Stimulated activated CD4-positive, alpha-beta T cell treated with anti-CD3 and anti-CD28 coated beads, Interleukin-4, amount 100 ng/mL, for 48 hours (primary cell): ENCODE measurements at regions not wholly inside any gene's neighbourhood (a gene's known extent, or its start where the extent isn't known, plus 50 kb on each side); places are given as distances from the start of the nearest gene placed in this dataset.
"Not testable (repeated sequence)": the region's sequence is repeated elsewhere in the genome, so short reads cannot be mapped to it uniquely, and the experiment has no call there.

Experiments
- DNase-seq, 2 donors: peaks; one replicate each; pipeline ENCODE4 v3.0.0-alpha.2; 2020; ENCODE audit warnings: low read depth in 2 of 2

- DNase-seq, result no peak
Observed at GRCh38 chr2:137886083-137886831, 78.0 kb upstream of the HNMT start.

- no peak for DNase-seq
Observed at GRCh38 chr2:137888845-137889244, 75.4 kb upstream of the HNMT start.

DNA sequence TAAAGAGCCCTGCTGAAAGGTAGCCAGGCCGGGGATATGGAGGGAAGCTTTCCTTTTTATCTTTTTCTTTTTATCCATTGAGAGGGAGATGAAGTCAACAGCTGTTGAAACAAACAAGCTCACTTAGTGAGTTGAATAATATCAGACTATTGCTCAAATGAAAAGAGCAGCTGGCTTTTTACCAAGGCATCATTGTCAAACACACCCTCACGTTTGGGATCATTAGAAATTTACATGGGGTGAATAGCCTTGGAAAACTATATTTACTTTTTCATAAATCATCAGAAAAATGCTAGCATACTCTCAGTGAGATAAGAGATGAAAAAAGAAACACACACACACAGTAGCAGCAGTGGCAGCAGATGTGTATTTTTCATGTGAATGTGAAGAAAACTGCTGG lies 71.5 kb upstream of the HNMT start:
- DNase-seq, result no peak

- no peak for DNase-seq
Observed at GRCh38 chr2:137893145-137893544, 71.1 kb upstream of the HNMT start.

DNA sequence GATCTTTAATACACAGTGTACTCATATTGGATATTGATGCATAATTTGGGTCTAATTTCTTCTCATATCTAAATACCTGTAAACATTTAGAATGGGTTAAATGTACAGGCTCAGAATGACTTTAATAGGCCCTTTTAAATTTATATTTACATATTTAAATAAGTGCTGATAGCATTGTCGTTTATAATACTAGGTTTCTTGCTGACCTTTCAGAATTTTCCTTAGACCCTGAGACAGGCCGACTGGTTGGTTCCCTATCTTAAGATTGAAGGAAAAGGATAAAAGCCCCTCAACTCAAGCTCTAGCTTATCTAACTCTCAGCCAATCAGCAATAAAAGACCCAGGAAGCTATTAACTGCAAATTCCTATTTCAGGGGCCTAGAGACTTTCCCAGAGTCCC lies 67.8 kb upstream of the HNMT start:
- no peak for DNase-seq

- no peak for DNase-seq
Observed at GRCh38 chr2:137897082-137897481, 67.2 kb upstream of the HNMT start.

- no peak for DNase-seq
Observed at GRCh38 chr2:137900421-137901141, 63.7 kb upstream of the HNMT start.

DNA sequence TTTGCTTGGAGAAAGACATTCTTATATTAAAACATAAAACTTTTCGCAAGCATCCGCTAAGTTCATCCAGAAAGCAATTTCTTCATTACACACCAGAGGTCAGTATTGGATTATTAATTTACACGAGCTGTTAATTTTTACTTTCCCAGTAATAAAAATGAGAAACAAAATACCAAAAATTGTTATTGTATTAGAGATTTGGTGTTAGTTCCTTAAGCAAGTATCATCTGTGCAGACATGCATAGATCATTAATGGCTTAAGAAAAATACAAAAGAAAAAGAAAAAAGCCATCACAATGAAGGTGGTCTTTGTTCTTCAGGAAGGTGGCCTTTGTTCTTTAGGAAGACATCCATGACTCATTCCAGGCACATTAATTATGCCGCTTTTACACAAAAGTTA lies 53.6 kb upstream of the HNMT start:
- DNase-seq, result no peak

GRCh38 chr2:137912371-137912770 lies 51.9 kb upstream of the HNMT start:
- DNase-seq, result no peak

- no peak for DNase-seq
Observed at GRCh38 chr2:137913169-137913568, 51.1 kb upstream of the HNMT start.

GRCh38 chr2:137913648-137914047 lies 50.6 kb upstream of the HNMT start:
- not testable (repeated sequence) for DNase-seq
